DOHH2 (cell line): ENCODE measurements at regions not wholly inside any gene's neighbourhood (a gene's known extent, or its start where the extent isn't known, plus 50 kb on each side); places are given as distances from the start of the nearest gene placed in this dataset.

Experiments
- CTCF ChIP-seq: fragments of 200-600 bp; sonication (generic); IDR thresholded peaks from one replicate; pipeline ENCODE4 v1.5.1; 2014; ENCODE audit warnings: antibody characterized with exemption, mild to moderate bottlenecking, low read depth, low read length; ENCODE audit not compliant: poor library complexity, severe bottlenecking
- EZH2phosphoT487 ChIP-seq: fragments of 200-600 bp; sonication (generic); IDR thresholded peaks from 2 replicates; pipeline ENCODE4 v1.6.1; 2017; ENCODE audit warnings: borderline replicate concordance, mild to moderate bottlenecking, antibody characterized with exemption, low read length, moderate library complexity, mixed read lengths

DNA sequence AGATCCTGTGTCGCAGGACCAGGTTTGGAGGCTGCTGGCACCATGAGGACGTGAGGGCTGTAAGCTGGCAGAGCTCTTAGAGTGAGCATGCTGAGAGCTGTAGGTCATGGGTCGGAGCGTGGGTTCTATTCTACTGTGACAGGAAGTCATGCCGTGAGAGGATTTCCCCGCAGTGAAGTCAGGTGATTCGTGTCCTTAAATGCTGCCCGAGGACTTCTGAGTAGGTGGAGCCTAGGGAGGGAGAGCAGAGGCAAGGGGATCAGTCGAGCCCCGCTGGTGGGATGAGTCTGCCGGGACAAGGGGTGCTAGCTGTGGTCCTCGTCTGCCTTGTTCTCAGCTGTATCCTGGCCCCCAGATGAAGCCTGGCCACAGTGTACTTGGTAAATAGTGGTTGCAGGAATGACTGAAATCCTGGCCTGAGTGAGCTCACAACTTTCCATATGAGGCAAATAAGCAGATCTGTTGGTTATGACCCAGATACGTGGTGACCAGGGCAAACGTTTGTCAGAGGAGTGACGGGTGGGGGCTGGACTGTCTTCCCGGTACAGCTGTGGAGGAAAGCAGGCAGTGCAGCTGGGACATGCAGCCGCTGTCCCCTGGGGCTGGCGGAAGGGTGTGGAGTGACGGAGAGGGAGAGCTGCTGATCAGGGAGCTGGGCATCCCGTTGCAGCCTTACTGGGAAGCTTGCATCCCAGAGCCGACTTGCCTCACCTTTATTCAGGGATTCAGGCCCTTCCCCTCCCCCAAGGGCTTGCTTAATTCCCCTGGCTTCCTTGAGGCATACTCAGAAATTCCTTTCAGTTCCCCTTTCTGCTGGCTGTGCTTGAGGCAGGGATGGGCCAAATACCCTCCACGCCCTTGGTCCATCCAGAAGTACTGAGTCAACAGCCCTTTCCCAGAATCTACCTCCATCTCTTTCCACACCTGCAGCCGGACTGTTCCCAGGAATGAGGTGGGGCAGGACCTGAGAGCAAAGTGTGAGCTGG, 250.9 kb upstream of the RREB1 start:
- TF ChIP-seq CTCF (no peak), EZH2phosphoT487 (no peak)
